ENCODE measurements at regions not wholly inside any gene's neighbourhood (a gene's known extent, or its start where the extent isn't known, plus 50 kb on each side); places are given as distances from the start of the nearest gene placed in this dataset.

GRCh38 chr2:215718436-215718835, 282.6 kb upstream of the FN1 start:
- TF ChIP-seq EZH2 (IDR thresholded peaks at IDR 0.05; ENCODE audit: low read length, unreplicated experiment) (no peak), CTCF (conservative IDR thresholded peaks at IDR 0.05; ENCODE audit: low read depth, low read length) (no peak)
